Glutamatergic neuron (in vitro differentiated cells): ENCODE measurements at regions not wholly inside any gene's neighbourhood (a gene's known extent, or its start where the extent isn't known, plus 50 kb on each side); places are given as distances from the start of the nearest gene placed in this dataset.
"Not testable (repeated sequence)": the region's sequence is repeated elsewhere in the genome, so short reads cannot be mapped to it uniquely, and the experiment has no call there.

Experiments
- DNase-seq: peaks from one replicate; pipeline ENCODE4 v3.0.0; 2022
- H3K27ac Mint-ChIP-seq: one replicate; pipeline ENCODE4 v1.8.0; 2020; ENCODE audit warnings: mild to moderate bottlenecking, mixed read lengths, inconsistent platforms; ENCODE audit not compliant: unreplicated experiment
- H3K27me3 Mint-ChIP-seq: one replicate; pipeline ENCODE4 v1.8.0; 2020; ENCODE audit warnings: mild to moderate bottlenecking, moderate library complexity, mixed read lengths, inconsistent platforms; ENCODE audit not compliant: unreplicated experiment
- H3K36me3 Mint-ChIP-seq: one replicate; pipeline ENCODE4 v1.8.0; 2020; ENCODE audit warnings: mild to moderate bottlenecking, mixed read lengths, inconsistent platforms; ENCODE audit not compliant: unreplicated experiment
- H3K4me1 Mint-ChIP-seq: one replicate; pipeline ENCODE4 v1.8.0; 2020; ENCODE audit warnings: mild to moderate bottlenecking, low read depth, mixed read lengths, inconsistent platforms; ENCODE audit not compliant: unreplicated experiment
- H3K4me3 Mint-ChIP-seq: one replicate; pipeline ENCODE4 v1.8.0; 2020; ENCODE audit warnings: mild to moderate bottlenecking, mixed read lengths, inconsistent platforms; ENCODE audit not compliant: unreplicated experiment
- H3K9me3 Mint-ChIP-seq: one replicate; pipeline ENCODE4 v1.8.0; 2020; ENCODE audit warnings: mild to moderate bottlenecking, moderate library complexity, mixed read lengths, inconsistent platforms; ENCODE audit not compliant: unreplicated experiment
- CTCF ChIP-seq: fragments of 200-600 bp; sonication (generic); IDR thresholded peaks from one replicate; pipeline ENCODE4 v1.5.0; 2021; ENCODE audit not compliant: partially characterized antibody, unreplicated experiment

- Mint-ChIP-seq H3K4me1 (no peaks in the 10 kb centered on the region), H3K36me3 (no peaks in the 10 kb centered on the region), H3K27me3 (no peaks in the 10 kb centered on the region), H3K4me3 (no peak overlapping the region), H3K27ac (no peak overlapping the region), H3K9me3 (no peaks in the 10 kb centered on the region)
- no peak for DNase-seq
- TF ChIP-seq CTCF, result no peak
These were observed 624.2 kb downstream of the GLUD2 start for GRCh38 chrX:121671649-121672048.

GRCh38 chrX:121709236-121709635 lies 661.8 kb downstream of the GLUD2 start:
- H3K4me3 Mint-ChIP-seq, H3K27ac Mint-ChIP-seq, H3K36me3 Mint-ChIP-seq, H3K4me1 Mint-ChIP-seq, H3K27me3 Mint-ChIP-seq, DNase-seq, H3K9me3 Mint-ChIP-seq: not testable (repeated sequence)

- H3K36me3 Mint-ChIP-seq, result no peaks in the 10 kb centered on the region
- H3K9me3 Mint-ChIP-seq, result no peaks in the 10 kb centered on the region
- no peak overlapping the region for H3K4me3 Mint-ChIP-seq
- H3K27me3 Mint-ChIP-seq, result no peaks in the 10 kb centered on the region
- H3K27ac Mint-ChIP-seq, result no peak overlapping the region
- no peak for DNase-seq
- H3K4me1 Mint-ChIP-seq, result no peaks in the 10 kb centered on the region
- no peak for TF ChIP-seq CTCF
These were observed 686.1 kb downstream of the GLUD2 start for GRCh38 chrX:121733514-121733913.

- Mint-ChIP-seq H3K27me3 (no peaks in the 10 kb centered on the region), H3K27ac (no peak overlapping the region), H3K4me3 (no peak overlapping the region), H3K9me3 (no peaks in the 10 kb centered on the region), H3K4me1 (no peaks in the 10 kb centered on the region), H3K36me3 (no peaks in the 10 kb centered on the region)
- DNase-seq, result no peak
- TF ChIP-seq CTCF, result no peak
These were observed 698.7 kb downstream of the GLUD2 start for GRCh38 chrX:121746105-121746504.

- H3K4me1 Mint-ChIP-seq, H3K9me3 Mint-ChIP-seq, H3K27ac Mint-ChIP-seq, DNase-seq, H3K36me3 Mint-ChIP-seq, H3K27me3 Mint-ChIP-seq, H3K4me3 Mint-ChIP-seq: not testable (repeated sequence)
These were observed 706.2 kb downstream of the GLUD2 start for GRCh38 chrX:121753602-121754001.

- H3K27me3 Mint-ChIP-seq, result no peaks in the 10 kb centered on the region
- no peaks in the 10 kb centered on the region for H3K4me1 Mint-ChIP-seq
- DNase-seq, result no peak
- H3K27ac Mint-ChIP-seq, result no peak overlapping the region
- H3K36me3 Mint-ChIP-seq, result no peaks in the 10 kb centered on the region
- H3K4me3 Mint-ChIP-seq, result no peak overlapping the region
- TF ChIP-seq CTCF, result no peak
- no peaks in the 10 kb centered on the region for H3K9me3 Mint-ChIP-seq
These were observed 706.9 kb downstream of the GLUD2 start for GRCh38 chrX:121754301-121754700.
